ENCODE measurements at regions not wholly inside any gene's neighbourhood (a gene's known extent, or its start where the extent isn't known, plus 50 kb on each side); places are given as distances from the start of the nearest gene placed in this dataset.

DNA sequence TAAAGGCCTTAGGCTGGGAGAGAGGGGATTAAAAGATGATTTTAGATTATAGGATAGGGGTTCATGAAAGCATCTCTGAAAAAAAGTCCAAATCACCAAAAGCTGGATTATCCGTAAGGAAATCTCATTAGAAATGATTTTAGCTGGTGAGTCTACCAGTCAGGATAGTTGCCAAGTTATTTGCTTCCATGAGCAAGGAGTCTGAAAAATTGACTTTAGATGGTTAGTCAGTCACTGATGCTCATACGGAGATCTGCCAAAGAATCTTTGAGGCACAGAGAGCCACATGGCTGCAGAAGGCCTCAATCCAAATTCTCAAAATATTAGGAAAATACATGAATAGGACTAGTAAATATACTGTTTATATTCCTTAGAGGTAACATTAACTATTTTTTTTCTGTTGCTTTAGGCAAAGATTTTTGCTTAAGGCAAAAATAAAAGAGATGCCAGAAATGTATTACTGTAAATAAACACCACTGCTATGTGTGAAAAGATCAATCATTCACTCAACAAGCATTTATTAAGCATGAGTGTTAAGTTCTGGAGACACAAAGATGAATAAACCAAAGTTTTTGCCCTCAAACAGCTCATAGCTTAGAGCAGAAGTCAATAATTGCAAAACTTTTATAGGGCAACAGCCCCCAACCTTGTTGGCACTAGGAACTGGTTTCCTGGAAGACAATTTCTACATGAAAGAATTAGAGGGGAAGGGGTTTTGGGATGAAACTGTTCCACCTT lies 105.2 kb downstream of the BBS10 start:
- TF ChIP-seq RAD51 (IDR thresholded peaks at IDR 0.05; ENCODE audit: borderline replicate concordance) = no peak
- no peak for TF ChIP-seq ATAD3A (CRISPR knock-in tag; IDR thresholded peaks at IDR 0.05)
- TF ChIP-seq, protein P1, sequence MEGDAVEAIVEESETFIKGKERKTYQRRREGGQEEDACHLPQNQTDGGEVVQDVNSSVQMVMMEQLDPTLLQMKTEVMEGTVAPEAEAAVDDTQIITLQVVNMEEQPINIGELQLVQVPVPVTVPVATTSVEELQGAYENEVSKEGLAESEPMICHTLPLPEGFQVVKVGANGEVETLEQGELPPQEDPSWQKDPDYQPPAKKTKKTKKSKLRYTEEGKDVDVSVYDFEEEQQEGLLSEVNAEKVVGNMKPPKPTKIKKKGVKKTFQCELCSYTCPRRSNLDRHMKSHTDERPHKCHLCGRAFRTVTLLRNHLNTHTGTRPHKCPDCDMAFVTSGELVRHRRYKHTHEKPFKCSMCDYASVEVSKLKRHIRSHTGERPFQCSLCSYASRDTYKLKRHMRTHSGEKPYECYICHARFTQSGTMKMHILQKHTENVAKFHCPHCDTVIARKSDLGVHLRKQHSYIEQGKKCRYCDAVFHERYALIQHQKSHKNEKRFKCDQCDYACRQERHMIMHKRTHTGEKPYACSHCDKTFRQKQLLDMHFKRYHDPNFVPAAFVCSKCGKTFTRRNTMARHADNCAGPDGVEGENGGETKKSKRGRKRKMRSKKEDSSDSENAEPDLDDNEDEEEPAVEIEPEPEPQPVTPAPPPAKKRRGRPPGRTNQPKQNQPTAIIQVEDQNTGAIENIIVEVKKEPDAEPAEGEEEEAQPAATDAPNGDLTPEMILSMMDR (CRISPR knock-in tag; IDR thresholded peaks at IDR 0.05) = no peak
